Prostate gland (tissue), 2 donors: ENCODE measurements at regions not wholly inside any gene's neighbourhood (a gene's known extent, or its start where the extent isn't known, plus 50 kb on each side); places are given as distances from the start of the nearest gene placed in this dataset.

Source experiments
- CTCF ChIP-seq, 4 experiments: fragments of 200-600 bp in 2 of 4; fragments of 450-650 bp in 2 of 4; sonication (generic) in 2 of 4; IDR thresholded peaks; 1 replicate in 3 of 4; 2 replicates in 1 of 4; pipeline ENCODE4 v1.5.1; 2016 to 2019; ENCODE audit warnings: antibody characterized with exemption in 4 of 4, mild to moderate bottlenecking in 2 of 4, moderate library complexity in 2 of 4
- POLR2AphosphoS5 ChIP-seq: sonication (generic); formaldehyde crosslinking; IDR thresholded peaks from one replicate; pipeline ENCODE4 v1.6.1; 2017; ENCODE audit warnings: antibody characterized with exemption

DNA sequence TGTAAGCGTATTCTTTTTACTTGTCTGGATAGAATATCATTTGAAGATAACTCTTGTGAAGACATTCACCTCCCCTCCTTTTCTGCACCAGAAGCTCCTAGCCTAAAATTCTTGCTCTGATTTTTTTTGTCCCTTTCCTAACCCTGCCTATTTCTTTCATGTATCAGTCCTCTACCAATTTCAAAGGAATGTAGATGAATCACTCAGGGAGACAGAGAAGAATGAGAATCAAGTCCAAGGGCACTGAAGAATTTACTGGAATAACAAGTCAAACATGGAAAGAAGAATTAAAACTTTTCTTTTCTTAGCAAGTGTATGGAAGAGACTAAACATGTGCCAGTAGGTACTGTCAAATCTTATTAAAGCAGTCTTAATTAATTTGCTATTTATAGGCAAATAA lies 618.7 kb downstream of the DNAH5 start:
- TF ChIP-seq CTCF (IDR thresholded peaks at IDR 0.05), result no peak
- no peak for TF ChIP-seq POLR2AphosphoS5
